Activated CD8-positive, alpha-beta memory T cell treated with anti-CD3 and anti-CD28 coated beads, Interleukin-2, amount 50 U/mL, for 24 hours (primary cell): ENCODE measurements at regions not wholly inside any gene's neighbourhood (a gene's known extent, or its start where the extent isn't known, plus 50 kb on each side); places are given as distances from the start of the nearest gene placed in this dataset.

ENCODE experiments used
- DNase-seq: peaks from one replicate; pipeline ENCODE4 v3.0.0-alpha.2; 2020; ENCODE audit errors: extremely low read depth

GRCh38 chr21:38654580-38654979 is 151.1 kb upstream of the ETS2 start:
- no peak for DNase-seq

- no peak for DNase-seq
Measured at GRCh38 chr21:38658511-38658910, 147.2 kb upstream of the ETS2 start.

GRCh38 chr21:38659936-38660332 is 145.8 kb upstream of the ETS2 start:
- no peak for DNase-seq

GRCh38 chr21:38660333-38661196 is 145.2 kb upstream of the ETS2 start:
- no peak for DNase-seq

- DNase-seq = no peak
Measured at GRCh38 chr21:38661197-38661871, 144.4 kb upstream of the ETS2 start.

GRCh38 chr21:38661889-38662568 is 143.7 kb upstream of the ETS2 start:
- no peak for DNase-seq

- no peak for DNase-seq
Measured at GRCh38 chr21:38663282-38663681, 142.4 kb upstream of the ETS2 start.

- DNase-seq = no peak
Measured at GRCh38 chr21:38664315-38664714, 141.4 kb upstream of the ETS2 start.

GRCh38 chr21:38664841-38665240 is 140.9 kb upstream of the ETS2 start:
- no peak for DNase-seq

- no peak for DNase-seq
Measured at GRCh38 chr21:38667291-38667870, 138.3 kb upstream of the ETS2 start.

- no peak for DNase-seq
Measured at GRCh38 chr21:38668067-38668466, 137.7 kb upstream of the ETS2 start.

GRCh38 chr21:38668541-38668940 is 137.2 kb upstream of the ETS2 start:
- no peak for DNase-seq

GRCh38 chr21:38669186-38669585 is 136.5 kb upstream of the ETS2 start:
- DNase-seq = no peak

- no peak for DNase-seq
Measured at GRCh38 chr21:38670861-38671260, 134.9 kb upstream of the ETS2 start.

- DNase-seq = no peak
Measured at GRCh38 chr21:38671773-38672172, 134.0 kb upstream of the ETS2 start.

GRCh38 chr21:38675182-38675824 is 130.4 kb upstream of the ETS2 start:
- no peak for DNase-seq

- DNase-seq = no peak
Measured at GRCh38 chr21:38678827-38679226, 126.9 kb upstream of the ETS2 start.

GRCh38 chr21:38679534-38679933 is 126.2 kb upstream of the ETS2 start:
- DNase-seq = no peak

GRCh38 chr21:38680401-38680800 is 125.3 kb upstream of the ETS2 start:
- DNase-seq = no peak

GRCh38 chr21:38683222-38683621 is 122.5 kb upstream of the ETS2 start:
- DNase-seq = no peak

GRCh38 chr21:38688068-38688467 is 117.7 kb upstream of the ETS2 start:
- DNase-seq = no peak

GRCh38 chr21:38691631-38692030 is 114.1 kb upstream of the ETS2 start:
- DNase-seq = no peak
